ENCODE measurements at regions not wholly inside any gene's neighbourhood (a gene's known extent, or its start where the extent isn't known, plus 50 kb on each side); places are given as distances from the start of the nearest gene placed in this dataset.

GRCh38 chr6:133693565-133693964, 195.3 kb upstream of the TCF21 start:
- no peak for DNase-seq (ENCODE audit: low read depth)
- H3K36me3 ChIP-seq (ENCODE audit: control insufficient read depth, insufficient read depth, low read length), result no peaks in the 10 kb centered on the region
- no peak for TF ChIP-seq CTCF (IDR thresholded peaks at IDR 0.05; ENCODE audit: insufficient read depth, low read length, poor library complexity, severe bottlenecking)
- H3K4me3 ChIP-seq (ENCODE audit: low read depth, low read length), result no peak overlapping the region
- no peaks in the 10 kb centered on the region for H3K27me3 ChIP-seq (ENCODE audit: control insufficient read depth, insufficient read depth, low read length)

GRCh38 chr6:133697185-133697584, 191.7 kb upstream of the TCF21 start:
- DNase-seq (ENCODE audit: low read depth), result no peak
- no peaks in the 10 kb centered on the region for H3K27me3 ChIP-seq (ENCODE audit: control insufficient read depth, insufficient read depth, low read length)
- no peaks in the 10 kb centered on the region for H3K36me3 ChIP-seq (ENCODE audit: control insufficient read depth, insufficient read depth, low read length)
- H3K4me3 ChIP-seq (ENCODE audit: low read depth, low read length), result no peak overlapping the region
- no peak for TF ChIP-seq CTCF (IDR thresholded peaks at IDR 0.05; ENCODE audit: insufficient read depth, low read length, poor library complexity, severe bottlenecking)

- no peak for TF ChIP-seq CTCF (IDR thresholded peaks at IDR 0.05; ENCODE audit: insufficient read depth, low read length, poor library complexity, severe bottlenecking)
- no peaks in the 10 kb centered on the region for H3K36me3 ChIP-seq (ENCODE audit: control insufficient read depth, insufficient read depth, low read length)
- H3K27me3 ChIP-seq (ENCODE audit: control insufficient read depth, insufficient read depth, low read length), result no peaks in the 10 kb centered on the region
- no peak for DNase-seq (ENCODE audit: low read depth)
- H3K4me3 ChIP-seq (ENCODE audit: low read depth, low read length), result no peak overlapping the region
These were observed 191.2 kb upstream of the TCF21 start for GRCh38 chr6:133697666-133698065.

DNA sequence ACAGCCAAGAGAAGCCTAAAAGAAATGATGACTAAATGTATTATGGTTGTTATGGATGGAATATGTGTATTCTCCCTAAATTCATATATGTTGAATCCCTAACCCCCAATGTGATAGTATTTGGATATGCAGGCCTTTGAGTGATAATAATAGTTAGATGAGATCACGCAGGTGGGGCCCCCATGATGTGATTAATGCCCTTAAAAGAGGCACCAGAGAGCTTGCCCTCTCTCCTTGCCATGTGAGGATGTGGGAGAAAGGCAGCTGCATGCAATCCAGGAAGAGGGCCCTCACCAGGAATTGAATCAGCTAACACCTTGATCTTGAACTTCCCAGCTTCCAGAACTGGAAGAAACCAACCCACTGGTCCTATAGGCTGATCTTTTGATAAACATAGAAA, 190.6 kb upstream of the TCF21 start:
- Histone ChIP-seq H3K4me3 (ENCODE audit: low read depth, low read length) (no peak overlapping the region), H3K36me3 (ENCODE audit: control insufficient read depth, insufficient read depth, low read length) (no peaks in the 10 kb centered on the region), H3K27me3 (ENCODE audit: control insufficient read depth, insufficient read depth, low read length) (no peaks in the 10 kb centered on the region)
- TF ChIP-seq CTCF (IDR thresholded peaks at IDR 0.05; ENCODE audit: insufficient read depth, low read length, poor library complexity, severe bottlenecking), result no peak
- no peak for DNase-seq (ENCODE audit: low read depth)

DNA sequence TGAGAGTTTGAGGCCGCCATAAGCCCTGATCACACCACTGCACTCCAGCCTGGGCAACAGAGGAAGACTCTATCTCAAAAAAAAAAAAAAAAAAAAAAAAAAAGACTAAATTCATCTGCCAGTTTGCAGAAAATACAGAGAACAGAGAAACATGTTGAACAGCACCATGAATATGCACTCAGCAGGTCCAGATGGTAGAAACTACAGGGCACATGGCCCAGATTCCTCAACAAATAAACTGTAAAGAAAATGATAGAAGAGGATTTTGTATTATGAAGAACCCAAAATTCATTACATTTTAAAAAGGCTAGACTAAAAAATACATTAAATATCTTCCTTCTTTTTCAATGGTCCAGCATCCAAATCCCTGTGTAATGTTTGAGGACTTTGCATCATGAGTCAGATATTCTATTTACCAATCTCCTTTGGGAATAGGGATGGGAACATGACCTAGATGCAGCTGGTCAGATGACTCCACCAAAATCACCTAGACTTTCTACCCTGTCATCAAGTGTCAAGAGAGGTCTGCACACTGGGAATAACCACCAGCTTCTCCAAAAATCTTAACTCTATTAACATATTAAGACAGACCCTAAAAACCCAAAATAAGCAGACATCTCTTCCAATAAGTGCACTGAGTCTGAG, 189.1 kb upstream of the TCF21 start:
- no peak for TF ChIP-seq CTCF (IDR thresholded peaks at IDR 0.05; ENCODE audit: insufficient read depth, low read length, poor library complexity, severe bottlenecking)
- H3K27me3 ChIP-seq (ENCODE audit: control insufficient read depth, insufficient read depth, low read length), result no peaks in the 10 kb centered on the region
- no peak overlapping the region for H3K4me3 ChIP-seq (ENCODE audit: low read depth, low read length)
- DNase-seq (ENCODE audit: low read depth), result no peak
- no peaks in the 10 kb centered on the region for H3K36me3 ChIP-seq (ENCODE audit: control insufficient read depth, insufficient read depth, low read length)

DNA sequence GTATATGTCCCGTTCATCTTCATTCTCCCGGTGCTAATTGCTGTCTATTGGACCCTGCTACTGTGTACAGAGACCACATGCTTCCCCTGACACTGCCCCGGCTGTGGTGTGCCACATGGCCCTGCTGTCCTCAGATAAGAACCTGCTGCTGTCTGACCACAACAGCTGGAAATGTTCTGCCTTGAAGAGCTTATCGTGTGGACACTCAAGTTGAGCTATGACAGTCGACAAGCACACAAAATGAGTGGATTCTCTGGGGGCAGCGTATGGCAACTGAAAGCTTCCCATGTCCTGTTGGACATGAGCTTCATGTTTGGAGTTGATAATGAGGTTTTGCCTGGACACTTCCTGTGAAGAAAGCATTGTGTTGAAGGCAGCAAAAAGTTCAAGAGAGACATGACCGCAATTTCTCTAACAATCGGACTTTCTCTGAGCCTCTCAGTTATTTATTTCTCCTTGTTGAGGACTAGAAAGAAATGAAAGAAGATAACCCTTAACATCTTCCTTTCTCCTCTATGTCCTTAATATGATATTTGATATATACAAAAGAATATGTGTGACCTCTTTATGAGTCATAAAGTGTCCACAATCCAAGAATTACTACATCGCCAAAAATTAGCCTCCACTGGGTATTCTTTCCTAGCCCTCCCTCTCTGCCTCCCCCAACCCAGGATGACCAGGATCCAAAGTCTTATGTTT, 187.1 kb upstream of the TCF21 start:
- Histone ChIP-seq H3K4me3 (ENCODE audit: low read depth, low read length) (no peak overlapping the region), H3K27me3 (ENCODE audit: control insufficient read depth, insufficient read depth, low read length) (no peaks in the 10 kb centered on the region), H3K36me3 (ENCODE audit: control insufficient read depth, insufficient read depth, low read length) (no peaks in the 10 kb centered on the region)
- TF ChIP-seq CTCF (IDR thresholded peaks at IDR 0.05; ENCODE audit: insufficient read depth, low read length, poor library complexity, severe bottlenecking), result no peak
- DNase-seq (ENCODE audit: low read depth), result no peak

All from kidney epithelial cell (primary cell).